ENCODE measurements at regions not wholly inside any gene's neighbourhood (a gene's known extent, or its start where the extent isn't known, plus 50 kb on each side); places are given as distances from the start of the nearest gene placed in this dataset.

DNA sequence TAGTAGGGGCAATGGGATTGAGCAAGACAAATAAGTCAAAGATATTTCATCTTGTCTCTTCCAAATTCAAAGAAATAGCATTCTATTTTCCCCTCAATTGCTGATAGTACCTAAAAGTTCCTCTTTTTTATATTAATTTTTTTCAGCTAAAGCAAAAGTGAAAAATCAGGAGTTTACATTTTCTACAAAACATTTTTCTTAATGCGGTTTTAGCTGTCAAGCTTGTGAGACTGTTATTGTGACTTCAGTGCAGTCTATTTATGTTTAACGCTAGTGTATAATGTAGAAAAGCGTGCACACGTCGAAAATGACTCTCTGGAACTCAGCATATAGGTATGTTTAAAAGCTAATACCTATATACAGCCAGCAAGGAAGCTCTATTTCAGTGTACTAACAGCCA, 119.8 kb downstream of the BTBD3 start:
- Histone ChIP-seq H3K27ac (no peak overlapping the region), H3K27me3 (no peaks in the 10 kb centered on the region), H3K4me1 (no peaks in the 10 kb centered on the region), H3K36me3 (replicated peaks in 1 of 2; ENCODE audit: insufficient read depth in 1 of 2, low read depth in 2 of 2) (no peaks in the 10 kb centered on the region), H3K9me3 (no peaks in the 10 kb centered on the region), H3K4me3 (no peak overlapping the region)
- no peak for TF ChIP-seq POLR2A (IDR thresholded peaks at IDR 0.05)
- TF ChIP-seq, protein P1, sequence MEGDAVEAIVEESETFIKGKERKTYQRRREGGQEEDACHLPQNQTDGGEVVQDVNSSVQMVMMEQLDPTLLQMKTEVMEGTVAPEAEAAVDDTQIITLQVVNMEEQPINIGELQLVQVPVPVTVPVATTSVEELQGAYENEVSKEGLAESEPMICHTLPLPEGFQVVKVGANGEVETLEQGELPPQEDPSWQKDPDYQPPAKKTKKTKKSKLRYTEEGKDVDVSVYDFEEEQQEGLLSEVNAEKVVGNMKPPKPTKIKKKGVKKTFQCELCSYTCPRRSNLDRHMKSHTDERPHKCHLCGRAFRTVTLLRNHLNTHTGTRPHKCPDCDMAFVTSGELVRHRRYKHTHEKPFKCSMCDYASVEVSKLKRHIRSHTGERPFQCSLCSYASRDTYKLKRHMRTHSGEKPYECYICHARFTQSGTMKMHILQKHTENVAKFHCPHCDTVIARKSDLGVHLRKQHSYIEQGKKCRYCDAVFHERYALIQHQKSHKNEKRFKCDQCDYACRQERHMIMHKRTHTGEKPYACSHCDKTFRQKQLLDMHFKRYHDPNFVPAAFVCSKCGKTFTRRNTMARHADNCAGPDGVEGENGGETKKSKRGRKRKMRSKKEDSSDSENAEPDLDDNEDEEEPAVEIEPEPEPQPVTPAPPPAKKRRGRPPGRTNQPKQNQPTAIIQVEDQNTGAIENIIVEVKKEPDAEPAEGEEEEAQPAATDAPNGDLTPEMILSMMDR (IDR thresholded peaks at IDR 0.05) = no peak
- WGBS, 2 donors = 55 to 77% methylated on average over 5 of the region's 5 CpGs
- intact Hi-C loops (cut with DNase I) = no loop called here
- DNase-seq = no peak
- no peak for ATAC-seq

DNA sequence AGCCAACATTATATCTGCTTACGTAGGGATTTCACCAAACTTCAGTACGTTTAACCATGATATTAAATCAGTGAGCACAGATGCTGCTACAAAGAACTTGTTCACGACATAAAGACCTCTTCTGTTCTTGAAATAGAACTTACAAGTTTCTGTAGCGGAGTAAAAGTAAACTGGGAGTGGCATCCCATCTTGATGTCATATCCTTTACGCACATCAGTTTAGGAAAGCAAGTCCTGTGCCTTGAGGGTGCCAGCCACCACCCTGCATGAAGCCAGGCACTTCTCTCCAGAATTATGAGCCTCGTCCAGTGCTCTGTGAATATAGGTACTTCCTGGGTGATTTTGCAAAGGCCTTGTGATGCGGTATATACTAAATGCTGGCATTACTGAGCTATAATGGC, 122.6 kb downstream of the BTBD3 start:
- no peak for DNase-seq
- no peaks in the 10 kb centered on the region for H3K9me3 ChIP-seq

GRCh38 chr20:12044969-12045368, 127.3 kb downstream of the BTBD3 start:
- intact Hi-C loops (cut with DNase I) = no loop called here
- Histone ChIP-seq H3K4me1 (no peaks in the 10 kb centered on the region), H3K9me3 (no peaks in the 10 kb centered on the region), H3K27ac (no peak overlapping the region), H3K36me3 (replicated peaks in 1 of 2; ENCODE audit: insufficient read depth in 1 of 2, low read depth in 2 of 2) (no peaks in the 10 kb centered on the region), H3K4me3 (no peak overlapping the region), H3K27me3 (no peaks in the 10 kb centered on the region)
- TF ChIP-seq, protein P1 (IDR thresholded peaks at IDR 0.05) = no peak
- TF ChIP-seq POLR2A (IDR thresholded peaks at IDR 0.05) = no peak
- no peak for DNase-seq
- no peak for ATAC-seq

More for the DNA sequence above, 122.6 kb downstream of the BTBD3 start:
- ATAC-seq = no peak
- Histone ChIP-seq H3K4me1 (no peaks in the 10 kb centered on the region), H3K36me3 (replicated peaks in 1 of 2; ENCODE audit: insufficient read depth in 1 of 2, low read depth in 2 of 2) (no peaks in the 10 kb centered on the region), H3K27ac (no peak overlapping the region), H3K4me3 (no peak overlapping the region), H3K27me3 (no peaks in the 10 kb centered on the region)
- TF ChIP-seq POLR2A (IDR thresholded peaks at IDR 0.05) = no peak
- TF ChIP-seq, protein P1 (IDR thresholded peaks at IDR 0.05) = no peak
- WGBS, 2 donors = 80 to 84% methylated on average over 7 of the region's 7 CpGs
- intact Hi-C loops (cut with DNase I) = no loop called here

GRCh38 chr20:12047838-12048432, 130.2 kb downstream of the BTBD3 start:
- DNase-seq = no peak
- intact Hi-C loops (cut with DNase I) = no loop called here
- H3K9me3 ChIP-seq = no peaks in the 10 kb centered on the region
- no peaks in the 10 kb centered on the region for H3K27me3 ChIP-seq
- TF ChIP-seq, protein P1 (IDR thresholded peaks at IDR 0.05) = no peak
- TF ChIP-seq POLR2A (IDR thresholded peaks at IDR 0.05) = no peak
- H3K4me1 ChIP-seq = no peaks in the 10 kb centered on the region
- H3K36me3 ChIP-seq (replicated peaks in 1 of 2; ENCODE audit: insufficient read depth in 1 of 2, low read depth in 2 of 2) = no peaks in the 10 kb centered on the region
- no peak overlapping the region for H3K27ac ChIP-seq
- ATAC-seq = no peak
- 76 to 92% methylated on average over 1 of the region's 1 CpG for WGBS, 2 donors
- no peak overlapping the region for H3K4me3 ChIP-seq

DNA sequence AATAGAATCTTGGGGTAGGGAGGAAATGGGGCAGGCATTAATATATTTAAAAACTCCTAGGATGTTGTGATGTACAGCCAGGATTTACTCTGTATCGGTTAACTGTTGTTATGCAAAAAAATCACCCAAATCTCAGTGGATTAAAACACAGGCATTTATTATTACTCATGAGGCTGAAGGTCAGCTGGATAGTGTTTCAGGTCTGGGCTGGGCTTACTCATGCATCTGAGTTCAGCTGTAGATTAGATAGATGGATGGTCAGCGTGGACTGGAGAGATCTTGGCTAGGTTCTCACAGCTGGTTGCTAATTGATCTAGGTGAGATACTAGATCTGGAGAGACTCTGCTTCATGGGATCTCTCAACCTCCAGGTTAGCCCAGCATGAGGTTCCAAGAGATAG, 131.4 kb downstream of the BTBD3 start:
- Histone ChIP-seq H3K27ac (no peak overlapping the region), H3K9me3 (no peaks in the 10 kb centered on the region), H3K4me1 (no peaks in the 10 kb centered on the region), H3K36me3 (replicated peaks in 1 of 2; ENCODE audit: insufficient read depth in 1 of 2, low read depth in 2 of 2) (no peaks in the 10 kb centered on the region), H3K27me3 (no peaks in the 10 kb centered on the region), H3K4me3 (no peak overlapping the region)
- no peak for DNase-seq
- intact Hi-C loops (cut with DNase I) = no loop called here
- ATAC-seq = no peak
- 74 to 79% methylated on average over 2 of the region's 2 CpGs for WGBS, 2 donors
- no peak for TF ChIP-seq POLR2A (IDR thresholded peaks at IDR 0.05)
- TF ChIP-seq, protein P1 (IDR thresholded peaks at IDR 0.05) = no peak

Measured in body of pancreas (tissue), 4 donors.